ENCODE measurements at regions not wholly inside any gene's neighbourhood (a gene's known extent, or its start where the extent isn't known, plus 50 kb on each side); places are given as distances from the start of the nearest gene placed in this dataset.

GRCh38 chr9:88243736-88244135 is 105.5 kb upstream of the SPATA31C2 start:
- Histone ChIP-seq H3K4me1 (ENCODE audit: control insufficient read depth in 3 of 3, insufficient read depth in 2 of 3, low read depth in 1 of 3, low read length in 2 of 3) (no peaks in the 10 kb centered on the region), H3K27me3 (ENCODE audit: control insufficient read depth in 3 of 3, insufficient read depth in 3 of 3, low read length in 3 of 3) (no peaks in the 10 kb centered on the region), H3K27ac (ENCODE audit: low read depth in 1 of 3, low read length in 2 of 3) (no peak overlapping the region), H3K9me3 (ENCODE audit: control insufficient read depth in 2 of 2, insufficient read depth in 1 of 2, low read depth in 1 of 2, low read length in 1 of 2) (no peaks in the 10 kb centered on the region), H3K4me3 (ENCODE audit: low read depth in 1 of 3, low read length in 3 of 3) (no peak overlapping the region), H3K36me3 (ENCODE audit: control insufficient read depth in 3 of 3, insufficient read depth in 2 of 3, low read depth in 1 of 3, low read length in 3 of 3) (no peaks in the 10 kb centered on the region)
- FAIRE-seq (no peak), DNase-seq (peak; percentile 5 to 40)

- no peak overlapping the region for H3K4me3 ChIP-seq (ENCODE audit: low read depth in 1 of 3, low read length in 3 of 3)
- no peak for FAIRE-seq
- 52 to 83% (median 56%) methylated on average over 1 of the region's 1 CpG for WGBS, 3 donors
Observed at GRCh38 chr9:88242879-88243278, 104.6 kb upstream of the SPATA31C2 start.

GRCh38 chr9:88237991-88238571 is 99.8 kb upstream of the SPATA31C2 start:
- DNase-seq (no peak), FAIRE-seq (no peak)
- Histone ChIP-seq H3K4me1 (ENCODE audit: control insufficient read depth in 3 of 3, insufficient read depth in 2 of 3, low read depth in 1 of 3, low read length in 2 of 3) (peaks cover 0 to 7% (median 0%) of the 10 kb centered on the region in 3 donors), H3K27me3 (ENCODE audit: control insufficient read depth in 3 of 3, insufficient read depth in 3 of 3, low read length in 3 of 3) (no peaks in the 10 kb centered on the region), H3K9me3 (ENCODE audit: control insufficient read depth in 2 of 2, insufficient read depth in 1 of 2, low read depth in 1 of 2, low read length in 1 of 2) (no peaks in the 10 kb centered on the region), H3K36me3 (ENCODE audit: control insufficient read depth in 3 of 3, insufficient read depth in 2 of 3, low read depth in 1 of 3, low read length in 3 of 3) (no peaks in the 10 kb centered on the region), H3K27ac (ENCODE audit: low read depth in 1 of 3, low read length in 2 of 3) (no peak overlapping the region), H3K4me3 (ENCODE audit: low read depth in 1 of 3, low read length in 3 of 3) (no peak overlapping the region)
- 73 to 82% (median 76%) methylated on average over 11 of the region's 11 CpGs for WGBS, 3 donors

More at GRCh38 chr9:88242879-88243278, 104.6 kb upstream of the SPATA31C2 start:
- no peaks in the 10 kb centered on the region for H3K9me3 ChIP-seq (ENCODE audit: control insufficient read depth in 2 of 2, insufficient read depth in 1 of 2, low read depth in 1 of 2, low read length in 1 of 2)
- no peak for DNase-seq
- H3K27ac ChIP-seq (ENCODE audit: low read depth in 1 of 3, low read length in 2 of 3), result no peak overlapping the region
- peaks cover 0 to 2% (median 0%) of the 10 kb centered on the region in 3 donors for H3K4me1 ChIP-seq (ENCODE audit: control insufficient read depth in 3 of 3, insufficient read depth in 2 of 3, low read depth in 1 of 3, low read length in 2 of 3)
- H3K36me3 ChIP-seq (ENCODE audit: control insufficient read depth in 3 of 3, insufficient read depth in 2 of 3, low read depth in 1 of 3, low read length in 3 of 3), result no peaks in the 10 kb centered on the region
- no peaks in the 10 kb centered on the region for H3K27me3 ChIP-seq (ENCODE audit: control insufficient read depth in 3 of 3, insufficient read depth in 3 of 3, low read length in 3 of 3)

- WGBS, 3 donors, result 61 to 70% (median 69%) methylated on average over 7 of the region's 7 CpGs
- DNase-seq (peak in 1 of 2 donors; percentile 25), FAIRE-seq (no peak)
- Histone ChIP-seq H3K36me3 (ENCODE audit: control insufficient read depth in 3 of 3, insufficient read depth in 2 of 3, low read depth in 1 of 3, low read length in 3 of 3) (no peaks in the 10 kb centered on the region), H3K27me3 (ENCODE audit: control insufficient read depth in 3 of 3, insufficient read depth in 3 of 3, low read length in 3 of 3) (no peaks in the 10 kb centered on the region), H3K27ac (ENCODE audit: low read depth in 1 of 3, low read length in 2 of 3) (no peak overlapping the region), H3K4me1 (ENCODE audit: control insufficient read depth in 3 of 3, insufficient read depth in 2 of 3, low read depth in 1 of 3, low read length in 2 of 3) (peaks cover 0 to 7% (median 0%) of the 10 kb centered on the region in 3 donors), H3K4me3 (ENCODE audit: low read depth in 1 of 3, low read length in 3 of 3) (no peak overlapping the region), H3K9me3 (ENCODE audit: control insufficient read depth in 2 of 2, insufficient read depth in 1 of 2, low read depth in 1 of 2, low read length in 1 of 2) (no peaks in the 10 kb centered on the region)
Observed at GRCh38 chr9:88237479-88237961, 99.2 kb upstream of the SPATA31C2 start.

GRCh38 chr9:88236511-88237478 is 98.5 kb upstream of the SPATA31C2 start:
- H3K27ac ChIP-seq (ENCODE audit: low read depth in 1 of 3, low read length in 2 of 3), result no peak overlapping the region
- peaks cover 0 to 2% of the 10 kb centered on the region in 2 donors for H3K9me3 ChIP-seq (ENCODE audit: control insufficient read depth in 2 of 2, insufficient read depth in 1 of 2, low read depth in 1 of 2, low read length in 1 of 2)
- no peaks in the 10 kb centered on the region for H3K27me3 ChIP-seq (ENCODE audit: control insufficient read depth in 3 of 3, insufficient read depth in 3 of 3, low read length in 3 of 3)
- H3K4me1 ChIP-seq (ENCODE audit: control insufficient read depth in 3 of 3, insufficient read depth in 2 of 3, low read depth in 1 of 3, low read length in 2 of 3), result peaks cover 0 to 7% (median 0%) of the 10 kb centered on the region in 3 donors
- WGBS, 3 donors, result 59 to 75% (median 74%) methylated on average over 18 of the region's 18 CpGs
- FAIRE-seq (no peak), DNase-seq (no peak)
- H3K36me3 ChIP-seq (ENCODE audit: control insufficient read depth in 3 of 3, insufficient read depth in 2 of 3, low read depth in 1 of 3, low read length in 3 of 3), result no peaks in the 10 kb centered on the region
- no peak overlapping the region for H3K4me3 ChIP-seq (ENCODE audit: low read depth in 1 of 3, low read length in 3 of 3)

GRCh38 chr9:88235615-88236014 is 97.3 kb upstream of the SPATA31C2 start:
- no peak overlapping the region for H3K27ac ChIP-seq (ENCODE audit: low read depth in 1 of 3, low read length in 2 of 3)
- H3K36me3 ChIP-seq (ENCODE audit: control insufficient read depth in 3 of 3, insufficient read depth in 2 of 3, low read depth in 1 of 3, low read length in 3 of 3), result no peaks in the 10 kb centered on the region
- H3K4me3 ChIP-seq (ENCODE audit: low read depth in 1 of 3, low read length in 3 of 3), result no peak overlapping the region
- FAIRE-seq (no peak), DNase-seq (no peak)
- H3K9me3 ChIP-seq (ENCODE audit: control insufficient read depth in 2 of 2, insufficient read depth in 1 of 2, low read depth in 1 of 2, low read length in 1 of 2), result peaks cover 0 to 2% of the 10 kb centered on the region in 2 donors
- H3K27me3 ChIP-seq (ENCODE audit: control insufficient read depth in 3 of 3, insufficient read depth in 3 of 3, low read length in 3 of 3), result no peaks in the 10 kb centered on the region
- 73 to 79% (median 79%) methylated on average over 2 of the region's 2 CpGs for WGBS, 3 donors
- H3K4me1 ChIP-seq (ENCODE audit: control insufficient read depth in 3 of 3, insufficient read depth in 2 of 3, low read depth in 1 of 3, low read length in 2 of 3), result peaks cover 0 to 7% (median 0%) of the 10 kb centered on the region in 3 donors

GRCh38 chr9:88234114-88234513 is 95.8 kb upstream of the SPATA31C2 start:
- peaks cover 0 to 7% (median 0%) of the 10 kb centered on the region in 3 donors for H3K4me1 ChIP-seq (ENCODE audit: control insufficient read depth in 3 of 3, insufficient read depth in 2 of 3, low read depth in 1 of 3, low read length in 2 of 3)
- DNase-seq (no peak), FAIRE-seq (no peak)
- no peak overlapping the region for H3K4me3 ChIP-seq (ENCODE audit: low read depth in 1 of 3, low read length in 3 of 3)
- no peak overlapping the region for H3K27ac ChIP-seq (ENCODE audit: low read depth in 1 of 3, low read length in 2 of 3)
- H3K27me3 ChIP-seq (ENCODE audit: control insufficient read depth in 3 of 3, insufficient read depth in 3 of 3, low read length in 3 of 3), result no peaks in the 10 kb centered on the region
- 75 to 76% (median 75%) methylated on average over 8 of the region's 8 CpGs for WGBS, 3 donors
- no peaks in the 10 kb centered on the region for H3K36me3 ChIP-seq (ENCODE audit: control insufficient read depth in 3 of 3, insufficient read depth in 2 of 3, low read depth in 1 of 3, low read length in 3 of 3)
- peaks cover 0 to 2% of the 10 kb centered on the region in 2 donors for H3K9me3 ChIP-seq (ENCODE audit: control insufficient read depth in 2 of 2, insufficient read depth in 1 of 2, low read depth in 1 of 2, low read length in 1 of 2)

GRCh38 chr9:88233091-88233490 is 94.8 kb upstream of the SPATA31C2 start:
- H3K36me3 ChIP-seq (ENCODE audit: control insufficient read depth in 3 of 3, insufficient read depth in 2 of 3, low read depth in 1 of 3, low read length in 3 of 3), result no peaks in the 10 kb centered on the region
- H3K4me1 ChIP-seq (ENCODE audit: control insufficient read depth in 3 of 3, insufficient read depth in 2 of 3, low read depth in 1 of 3, low read length in 2 of 3), result peaks cover 0 to 7% (median 0%) of the 10 kb centered on the region in 3 donors
- no peak for DNase-seq
- no peak overlapping the region for H3K27ac ChIP-seq (ENCODE audit: low read depth in 1 of 3, low read length in 2 of 3)
- no peak overlapping the region for H3K4me3 ChIP-seq (ENCODE audit: low read depth in 1 of 3, low read length in 3 of 3)
- 78 to 83% (median 81%) methylated on average over 2 of the region's 2 CpGs for WGBS, 3 donors
- peaks cover 0 to 2% of the 10 kb centered on the region in 2 donors for H3K9me3 ChIP-seq (ENCODE audit: control insufficient read depth in 2 of 2, insufficient read depth in 1 of 2, low read depth in 1 of 2, low read length in 1 of 2)
- FAIRE-seq, result no peak
- no peaks in the 10 kb centered on the region for H3K27me3 ChIP-seq (ENCODE audit: control insufficient read depth in 3 of 3, insufficient read depth in 3 of 3, low read length in 3 of 3)

Measured in small intestine (tissue), 7 donors.